ENCODE measurements at regions not wholly inside any gene's neighbourhood (a gene's known extent, or its start where the extent isn't known, plus 50 kb on each side); places are given as distances from the start of the nearest gene placed in this dataset.

GRCh38 chr4:188695261-188695660 lies 556.0 kb downstream of the TRIML1 start:
- no peak for TF ChIP-seq CTCF (IDR thresholded peaks at IDR 0.05; ENCODE audit: borderline replicate concordance, control extremely low read depth, extremely low read depth, insufficient read depth, missing control alignments)
- no peak for DNase-seq (ENCODE audit: low spot score)
- in situ Hi-C loops (cut with MboI; ENCODE audit: low sequenced_read_pairs, unreplicated experiment): no loop called here

GRCh38 chr4:188697243-188697642 lies 558.0 kb downstream of the TRIML1 start:
- no peak for DNase-seq (ENCODE audit: low spot score)
- no peak for TF ChIP-seq CTCF (IDR thresholded peaks at IDR 0.05; ENCODE audit: borderline replicate concordance, control extremely low read depth, extremely low read depth, insufficient read depth, missing control alignments)
- in situ Hi-C loops (cut with MboI; ENCODE audit: low sequenced_read_pairs, unreplicated experiment): no loop called here

- in situ Hi-C loops (cut with MboI; ENCODE audit: low sequenced_read_pairs, unreplicated experiment): no loop called here
- DNase-seq (ENCODE audit: low spot score): no peak
- TF ChIP-seq CTCF (IDR thresholded peaks at IDR 0.05; ENCODE audit: borderline replicate concordance, control extremely low read depth, extremely low read depth, insufficient read depth, missing control alignments): no peak
These were observed 562.7 kb downstream of the TRIML1 start for GRCh38 chr4:188701952-188702351.

- DNase-seq (ENCODE audit: low spot score): no peak
- TF ChIP-seq CTCF (IDR thresholded peaks at IDR 0.05; ENCODE audit: borderline replicate concordance, control extremely low read depth, extremely low read depth, insufficient read depth, missing control alignments): no peak
- in situ Hi-C loops (cut with MboI; ENCODE audit: low sequenced_read_pairs, unreplicated experiment): no loop called here
These were observed 565.0 kb downstream of the TRIML1 start for GRCh38 chr4:188704288-188704687.

- DNase-seq (ENCODE audit: low spot score): no peak
- in situ Hi-C loops (cut with MboI; ENCODE audit: low sequenced_read_pairs, unreplicated experiment): no loop called here
- TF ChIP-seq CTCF (IDR thresholded peaks at IDR 0.05; ENCODE audit: borderline replicate concordance, control extremely low read depth, extremely low read depth, insufficient read depth, missing control alignments): no peak
These were observed 567.8 kb downstream of the TRIML1 start for GRCh38 chr4:188707036-188707435.

- TF ChIP-seq CTCF (IDR thresholded peaks at IDR 0.05; ENCODE audit: borderline replicate concordance, control extremely low read depth, extremely low read depth, insufficient read depth, missing control alignments): no peak
- in situ Hi-C loops (cut with MboI; ENCODE audit: low sequenced_read_pairs, unreplicated experiment): no loop called here
- DNase-seq (ENCODE audit: low spot score): no peak
These were observed 575.3 kb downstream of the TRIML1 start for GRCh38 chr4:188714501-188714900.

- no peak for TF ChIP-seq CTCF (IDR thresholded peaks at IDR 0.05; ENCODE audit: borderline replicate concordance, control extremely low read depth, extremely low read depth, insufficient read depth, missing control alignments)
- in situ Hi-C loops (cut with MboI; ENCODE audit: low sequenced_read_pairs, unreplicated experiment): no loop called here
- no peak for DNase-seq (ENCODE audit: low spot score)
These were observed 575.7 kb downstream of the TRIML1 start for GRCh38 chr4:188714907-188715306.
